Activated CD4-positive, alpha-beta T cell treated with anti-CD3 and anti-CD28 coated beads, Interleukin-2, Interleukin-4, amounts not matched to agents 100 ng/mL and 50 ng/mL, durations not matched to agents 16 hours and 8 hours (primary cell): ENCODE measurements at regions not wholly inside any gene's neighbourhood (a gene's known extent, or its start where the extent isn't known, plus 50 kb on each side); places are given as distances from the start of the nearest gene placed in this dataset.

Source experiments
- DNase-seq: peaks from one replicate; pipeline ENCODE4 v3.0.0-alpha.2; 2020; ENCODE audit warnings: low spot score

DNA sequence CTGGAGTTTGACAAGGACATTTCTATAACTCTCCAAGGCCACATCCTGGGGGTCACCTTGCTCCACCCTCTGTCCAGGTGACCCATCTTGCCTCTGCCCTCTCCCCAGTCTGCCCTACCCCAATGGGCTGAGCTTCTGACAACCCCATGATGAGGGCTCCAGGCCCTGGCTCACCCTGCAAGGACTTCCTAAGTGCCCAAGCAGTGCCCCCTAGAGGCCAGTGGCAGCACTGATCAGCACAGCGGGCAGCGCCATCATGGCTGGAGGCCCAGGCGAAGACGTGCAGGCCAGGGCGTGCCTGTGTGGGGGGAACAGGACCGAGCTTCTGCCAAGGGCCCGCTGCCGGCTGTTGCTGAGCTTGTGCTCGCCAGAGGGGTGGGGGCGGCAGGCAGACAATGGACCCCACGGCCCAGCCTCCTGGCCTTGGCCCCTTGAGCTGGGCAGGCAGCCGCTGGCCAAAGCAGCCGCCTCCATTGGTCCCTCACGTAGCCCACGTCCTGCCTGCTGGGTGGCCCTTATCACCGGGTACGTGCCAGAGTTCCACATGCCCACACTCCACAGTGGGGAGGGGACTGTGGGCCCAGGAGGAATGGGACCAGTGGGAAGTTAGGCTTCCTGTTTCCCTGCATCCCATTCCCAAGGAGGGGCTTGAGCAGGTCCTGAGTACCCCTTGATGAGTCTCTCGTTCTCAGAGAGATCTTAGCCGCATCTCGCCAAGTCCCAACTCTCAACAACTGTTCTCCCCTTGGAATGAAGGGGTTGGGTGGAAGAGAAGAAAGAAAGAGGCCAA is 64.3 kb downstream of the MRPL14 start:
- DNase-seq: peak; percentile 48

DNA sequence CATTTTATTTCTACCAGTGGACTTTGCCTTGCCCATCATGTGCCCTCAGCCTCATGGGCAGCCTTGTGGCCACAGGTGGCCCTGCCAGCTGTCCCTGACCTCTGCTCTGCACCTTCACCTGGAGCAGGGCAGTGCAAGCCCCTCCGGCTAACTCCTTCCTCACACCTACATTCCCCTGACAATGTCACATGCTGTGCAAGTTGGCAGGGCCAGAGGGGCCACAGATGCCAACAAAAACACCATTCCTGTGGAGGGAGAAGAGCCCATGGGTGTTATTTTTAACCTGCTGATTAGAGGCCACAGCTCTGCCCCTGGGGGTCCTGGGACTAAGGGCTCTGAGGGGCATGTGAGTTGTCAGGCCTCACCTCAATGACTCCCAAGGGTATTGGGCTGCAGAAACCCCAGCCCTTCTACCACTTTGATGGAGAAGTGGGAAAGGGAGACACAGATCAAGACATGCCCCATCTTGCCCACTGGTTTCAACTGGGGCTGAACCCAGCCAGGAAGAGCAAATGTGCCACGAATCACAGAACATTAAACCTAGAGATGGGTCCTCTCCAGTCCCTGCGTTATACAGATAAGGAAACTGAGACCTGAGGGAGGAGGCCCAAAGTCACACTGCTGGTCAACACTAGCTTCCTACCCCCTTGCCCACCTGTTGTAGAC is 65.0 kb downstream of the MRPL14 start:
- DNase-seq: no peak

DNA sequence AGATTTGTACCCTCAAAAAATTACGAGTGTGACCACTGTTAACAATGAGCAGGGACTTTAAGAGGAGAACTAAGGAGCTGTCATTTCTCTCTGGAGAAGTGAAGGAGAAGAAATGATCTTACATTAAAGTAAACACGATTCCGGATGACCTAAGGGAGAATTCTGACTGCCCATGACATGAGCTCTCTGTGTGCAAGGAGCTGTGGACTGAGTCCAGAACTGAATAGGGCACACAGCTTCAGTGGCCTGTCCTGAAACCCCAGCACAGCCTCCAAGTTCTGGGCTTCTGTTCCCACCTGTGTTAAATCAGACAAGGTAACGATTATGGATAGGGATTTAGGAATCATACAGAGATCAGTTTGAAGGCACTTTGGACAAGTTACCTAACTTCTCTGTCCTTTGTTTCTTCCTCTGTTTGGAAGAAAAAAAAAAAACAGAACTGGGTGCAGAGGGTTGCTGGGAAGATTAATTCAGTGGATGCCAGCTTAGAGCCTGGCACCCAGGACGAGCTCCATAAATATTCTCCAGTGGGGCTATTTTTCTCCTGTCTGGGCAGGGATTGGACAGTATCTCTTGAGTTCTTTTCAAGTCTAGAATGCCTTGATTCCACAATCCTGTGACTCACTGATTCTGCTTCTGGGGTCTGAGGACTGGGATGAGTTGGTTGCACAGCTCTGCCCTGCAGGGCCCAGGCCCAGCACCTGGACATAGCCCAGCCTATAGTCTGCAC is 65.7 kb downstream of the MRPL14 start:
- no peak for DNase-seq

GRCh38 chr6:44060612-44061374 is 66.5 kb downstream of the MRPL14 start:
- no peak for DNase-seq

DNA sequence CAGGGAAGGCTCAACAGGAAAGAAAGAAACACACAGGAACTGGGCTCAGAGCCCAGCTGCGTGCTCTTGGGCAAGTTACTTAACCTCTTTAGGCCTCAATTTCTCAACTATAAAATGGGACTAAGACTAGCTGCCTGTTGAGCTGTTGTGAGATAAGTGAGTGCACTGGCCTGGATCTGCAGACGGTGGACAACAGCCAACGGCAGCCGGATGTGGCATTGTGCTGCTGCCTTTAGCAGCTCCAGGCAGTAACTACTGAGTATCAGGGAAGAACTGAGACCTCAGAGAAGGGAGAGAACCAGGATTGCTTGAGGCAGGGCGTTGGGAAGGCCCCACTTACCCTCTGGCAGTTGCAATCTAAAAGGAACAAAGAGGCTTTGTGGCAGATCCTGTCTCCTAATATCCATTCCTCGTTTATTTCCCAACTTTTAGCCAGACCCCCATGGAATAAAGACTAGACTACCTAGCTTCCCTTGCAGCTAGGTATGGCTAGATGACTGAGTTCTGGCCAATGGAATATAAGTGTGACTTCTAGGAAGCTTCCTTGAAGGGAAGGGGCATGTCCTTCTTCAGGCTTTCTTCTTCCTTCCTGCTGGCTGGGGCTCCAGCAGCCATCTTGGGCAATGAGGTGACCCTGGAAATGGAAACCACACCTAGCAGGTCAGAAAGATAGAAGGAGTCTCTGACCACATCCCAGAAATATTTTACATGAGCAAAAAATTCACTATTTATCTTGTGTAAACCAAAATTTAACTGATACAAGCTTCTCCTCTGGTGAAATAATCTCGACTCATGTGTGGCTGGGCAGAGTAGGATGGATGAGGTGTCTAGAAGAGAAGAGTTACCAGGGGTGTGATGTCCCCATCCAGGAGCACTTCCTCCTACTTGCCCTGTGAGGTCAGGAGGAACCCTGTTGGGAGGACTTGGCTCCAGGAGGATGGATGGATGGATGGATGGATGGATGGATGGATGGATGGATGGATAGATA is 67.6 kb downstream of the MRPL14 start:
- DNase-seq: no peak

GRCh38 chr6:44058617-44059358 is 68.5 kb downstream of the MRPL14 start:
- DNase-seq: peak; percentile 45

GRCh38 chr6:44057931-44058616 is 69.2 kb downstream of the MRPL14 start:
- no peak for DNase-seq

GRCh38 chr6:44057238-44057930 is 69.9 kb downstream of the MRPL14 start:
- DNase-seq: no peak

GRCh38 chr6:44056392-44057237 is 70.6 kb downstream of the MRPL14 start:
- DNase-seq: no peak

DNA sequence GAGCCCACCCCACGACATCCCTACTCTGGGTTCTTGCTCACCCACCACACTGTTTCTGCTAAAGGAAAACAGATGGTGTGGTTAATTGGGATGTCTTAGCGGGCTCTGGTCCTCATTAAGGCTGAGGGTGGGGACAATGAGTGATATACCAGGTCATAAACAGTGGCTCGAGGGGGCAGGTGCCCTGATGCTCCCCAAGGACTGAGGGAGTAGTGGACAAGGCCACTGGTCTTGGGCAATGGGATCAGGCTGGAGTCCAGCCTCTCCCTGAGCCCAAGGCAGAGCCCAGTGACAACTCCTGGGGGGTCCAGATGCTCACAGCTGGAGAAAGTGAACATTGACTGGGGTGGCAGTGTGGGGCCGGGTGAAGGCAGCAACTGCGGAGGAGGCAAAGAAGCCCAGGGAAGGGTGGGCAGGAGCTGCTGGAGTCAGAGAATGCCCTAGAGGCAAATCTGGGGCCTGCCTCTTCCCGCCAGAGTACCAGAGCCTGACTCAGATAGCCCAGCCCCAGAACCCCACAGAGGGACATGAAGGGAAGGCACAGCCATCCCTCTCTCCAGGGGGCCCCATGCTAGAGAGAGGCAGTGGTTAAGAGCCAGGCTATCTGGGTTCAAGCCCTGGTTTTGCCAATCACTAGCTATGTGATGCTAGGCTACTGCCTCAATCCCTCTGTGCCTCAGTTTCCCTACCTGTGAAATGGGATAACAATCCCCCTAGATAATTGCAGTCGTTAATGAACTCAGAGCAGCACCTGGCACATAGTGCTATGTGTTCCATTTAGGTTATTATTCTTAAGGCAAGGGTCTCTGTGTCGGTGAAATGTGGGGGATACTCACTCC is 72.3 kb downstream of the MRPL14 start:
- no peak for DNase-seq

GRCh38 chr6:44053760-44054556 is 73.3 kb downstream of the MRPL14 start:
- DNase-seq: no peak

DNA sequence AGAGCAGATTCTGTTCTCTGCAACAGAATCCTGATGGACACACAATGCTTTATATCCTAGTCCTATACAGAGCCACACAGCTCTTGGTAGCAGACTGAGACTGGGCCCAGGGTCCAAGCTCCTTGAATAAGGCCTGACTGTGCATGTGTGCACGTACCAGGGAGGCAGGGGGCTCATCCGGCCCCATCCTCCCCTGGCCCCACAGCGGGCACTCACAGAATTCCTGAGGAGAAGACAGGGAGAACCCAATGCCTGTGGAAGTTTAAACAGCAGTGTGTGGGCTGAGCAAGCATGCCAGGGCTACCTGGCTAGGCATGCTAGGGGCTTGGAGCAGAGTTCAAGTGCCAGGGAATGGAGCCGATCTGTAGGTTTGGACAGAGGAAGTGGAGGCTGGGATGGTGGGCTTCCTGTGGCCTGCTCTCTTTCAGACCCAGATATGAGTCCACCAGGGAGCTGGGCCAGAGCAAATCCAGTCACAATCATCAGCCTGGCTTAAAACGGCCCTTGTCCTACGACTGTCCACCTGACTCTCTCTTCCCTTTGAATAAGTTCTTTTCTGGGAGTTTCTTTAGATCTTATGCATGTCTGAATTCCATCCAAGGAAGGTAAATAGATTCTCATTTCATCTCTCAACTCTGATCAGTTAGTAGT is 74.0 kb downstream of the MRPL14 start:
- DNase-seq: no peak

DNA sequence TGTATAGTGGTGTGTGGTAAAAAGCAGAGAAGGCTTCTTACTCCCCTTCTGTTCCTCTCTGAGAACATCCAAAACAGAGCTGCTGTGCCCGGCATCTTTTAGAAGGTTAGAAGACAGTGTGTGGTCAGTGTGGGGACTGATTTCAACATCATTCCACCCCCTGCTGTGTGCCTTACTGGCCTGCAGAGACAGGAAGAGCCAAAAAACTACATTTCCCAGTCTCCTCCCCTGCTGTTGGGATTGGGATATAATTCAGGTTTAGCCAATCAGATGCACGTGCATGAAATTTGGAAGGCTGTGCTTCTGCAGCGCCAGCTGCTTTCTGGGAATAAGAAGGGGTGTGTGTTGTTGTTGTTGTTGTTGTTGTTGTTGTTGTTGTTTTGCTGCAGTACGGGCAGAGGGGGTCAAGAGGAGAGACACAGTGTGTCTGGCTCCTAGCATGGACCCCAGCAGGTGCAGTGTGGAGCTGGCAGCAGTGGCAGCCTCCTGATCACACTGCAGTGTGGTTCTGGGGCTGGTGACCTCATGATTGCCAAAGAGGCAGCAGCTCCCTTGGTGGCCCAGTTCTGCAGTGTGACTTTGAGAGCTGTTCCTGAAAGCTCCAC is 74.7 kb downstream of the MRPL14 start:
- DNase-seq: no peak

GRCh38 chr6:44051515-44051914 is 75.7 kb downstream of the MRPL14 start:
- DNase-seq: no peak

DNA sequence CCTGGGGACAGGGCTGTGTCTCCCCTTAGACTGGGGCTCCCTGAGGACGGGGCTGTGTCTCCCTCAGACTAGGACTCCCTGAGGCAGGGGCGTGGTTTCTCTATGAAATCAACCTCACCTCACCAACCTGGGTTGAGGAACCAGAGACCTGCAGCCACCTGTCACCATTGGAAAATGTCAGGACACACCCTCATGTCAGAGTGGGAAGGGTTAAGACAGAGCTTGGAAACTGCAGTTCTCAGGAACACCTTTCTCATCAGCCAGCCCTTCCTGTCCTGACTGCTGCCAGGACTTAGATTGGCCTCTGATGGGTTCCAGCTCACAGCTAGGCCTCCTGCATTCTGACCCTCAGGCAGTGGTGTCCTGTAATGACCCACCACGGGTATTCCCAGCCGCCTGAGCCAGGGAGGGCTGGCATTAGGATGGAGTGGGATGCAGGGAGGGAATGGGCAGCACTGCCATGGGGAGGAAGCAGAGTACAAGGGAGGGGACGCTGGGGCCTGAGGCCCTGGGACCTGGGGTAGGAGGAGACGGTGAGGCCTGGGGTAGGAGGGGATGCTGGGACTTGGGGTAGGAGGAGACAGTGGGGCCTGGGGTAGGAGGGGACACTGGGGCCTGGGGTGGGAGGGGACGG is 76.3 kb downstream of the MRPL14 start:
- DNase-seq: no peak
